Upper lobe of left lung (tissue), 6 donors: ENCODE measurements at regions not wholly inside any gene's neighbourhood (a gene's known extent, or its start where the extent isn't known, plus 50 kb on each side); places are given as distances from the start of the nearest gene placed in this dataset.

Source experiments
- ATAC-seq, 2 donors: fragments of 200-7000 bp; cut with Tn5 transposase; one replicate each; pipeline ENCODE4 v1.9.1; 2022; ENCODE audit warnings: mild to moderate bottlenecking in 2 of 2, moderate library complexity in 2 of 2; ENCODE audit not compliant: low FRiP score in 2 of 2
- DNase-seq, 2 donors: peaks; one replicate each; pipeline ENCODE4 v3.0.0-alpha.2; 2019 to 2020
- H3K27ac ChIP-seq, 4 donors: fragments of 200-600 bp; sonication (generic); one replicate each; pipeline ENCODE4 v1.5.1; 2016 to 2019
- H3K27me3 ChIP-seq, 4 donors: fragments of 200-600 bp; sonication (generic); one replicate each; pipeline ENCODE4 v1.5.1; 2017 to 2019
- H3K36me3 ChIP-seq, 4 donors: fragments of 200-600 bp; sonication (generic); one replicate each; pipeline ENCODE4 v1.5.1; 2016 to 2019
- H3K4me1 ChIP-seq, 4 donors: fragments of 200-600 bp; sonication (generic); one replicate each; pipeline ENCODE4 v1.5.1; 2018 to 2019
- H3K4me3 ChIP-seq, 4 donors: fragments of 200-600 bp; sonication (generic); one replicate each; pipeline ENCODE4 v1.5.1; 2017 to 2019; ENCODE audit warnings: mild to moderate bottlenecking in 2 of 4, moderate library complexity in 1 of 4
- H3K9me3 ChIP-seq, 4 donors: fragments of 200-600 bp; sonication (generic); one replicate each; pipeline ENCODE4 v1.5.1; 2018 to 2019
- CTCF ChIP-seq, 6 experiments: fragments of 450-650 bp in 4 of 6; fragments of 200-600 bp in 2 of 6; sonication (generic) in 2 of 6; IDR thresholded peaks; one replicate each; pipeline ENCODE4 v1.5.1; 2016 to 2019; ENCODE audit warnings: antibody characterized with exemption in 6 of 6
- EP300 ChIP-seq, 4 donors: sonication (generic); formaldehyde crosslinking; IDR thresholded peaks; one replicate each; pipeline ENCODE4 v1.5.1; 2017; ENCODE audit warnings: antibody characterized with exemption in 4 of 4, control low read depth in 2 of 4
- POLR2A ChIP-seq, 4 donors: fragments of 450-650 bp; IDR thresholded peaks; one replicate each; pipeline ENCODE4 v1.5.1; 2016 to 2017; ENCODE audit warnings: antibody characterized with exemption in 4 of 4, mild to moderate bottlenecking in 2 of 4
- POLR2AphosphoS5 ChIP-seq, 2 donors: sonication (generic); formaldehyde crosslinking; IDR thresholded peaks; one replicate each; pipeline ENCODE4 v1.5.1; 2017; ENCODE audit warnings: antibody characterized with exemption in 2 of 2
- WGBS, 2 donors: methylation state at CpG; one replicate each; pipeline ENCODE4 v1.1.5; 2017 to 2018; 5-methylcytosine and 5-hydroxymethylcytosine counted together
- donor health status: DM: no; HTN: no; CAD: no; lungs with moderate emphysema.
- donor health status: DM: no; HTN: yes; CAD: no; lungs with severe emphysema.

GRCh38 chr6:141398949-141399348 is 733.8 kb upstream of the GJE1 start:
- ATAC-seq: no peak
- H3K9me3 ChIP-seq: no peaks in the 10 kb centered on the region
- WGBS, 2 donors: 65 to 68% methylated on average over 3 of the region's 3 CpGs

GRCh38 chr6:141395443-141396008 is 737.2 kb upstream of the GJE1 start:
- peaks cover 0 to 1% (median 0%) of the 10 kb centered on the region in 4 donors for H3K27me3 ChIP-seq
- H3K9me3 ChIP-seq: no peaks in the 10 kb centered on the region
- no peaks in the 10 kb centered on the region for H3K4me1 ChIP-seq
- no peak for ATAC-seq
- 96 to 98% methylated on average over 3 to 9 of the region's 9 CpGs for WGBS, 2 donors
- H3K36me3 ChIP-seq: no peaks in the 10 kb centered on the region
- no peak for TF ChIP-seq CTCF (IDR thresholded peaks at IDR 0.05)
- no peak for TF ChIP-seq POLR2AphosphoS5 (IDR thresholded peaks at IDR 0.05)
- no peak overlapping the region for H3K27ac ChIP-seq
- no peak overlapping the region for H3K4me3 ChIP-seq
- DNase-seq: peak in 1 of 2 donors; percentile 48

More at GRCh38 chr6:141398949-141399348, 733.8 kb upstream of the GJE1 start:
- H3K27me3 ChIP-seq: peaks cover 0 to 1% (median 0%) of the 10 kb centered on the region in 4 donors
- no peak overlapping the region for H3K4me3 ChIP-seq
- H3K36me3 ChIP-seq: no peaks in the 10 kb centered on the region
- DNase-seq: no peak
- H3K4me1 ChIP-seq: peaks cover 0 to 9% (median 0%) of the 10 kb centered on the region in 4 donors
- TF ChIP-seq POLR2A (IDR thresholded peaks at IDR 0.05) (no peak), POLR2AphosphoS5 (IDR thresholded peaks at IDR 0.05) (no peak), EP300 (IDR thresholded peaks at IDR 0.05) (no peak), CTCF (IDR thresholded peaks at IDR 0.05) (no peak)
- no peak overlapping the region for H3K27ac ChIP-seq

GRCh38 chr6:141394565-141395051 is 738.1 kb upstream of the GJE1 start:
- TF ChIP-seq EP300 (IDR thresholded peaks at IDR 0.05) (no peak), CTCF (IDR thresholded peaks at IDR 0.05) (no peak), POLR2AphosphoS5 (IDR thresholded peaks at IDR 0.05) (no peak), POLR2A (IDR thresholded peaks at IDR 0.05) (no peak)
- Histone ChIP-seq H3K27ac (no peak overlapping the region), H3K4me3 (no peak overlapping the region), H3K27me3 (peaks cover 0 to 1% (median 0%) of the 10 kb centered on the region in 4 donors), H3K36me3 (no peaks in the 10 kb centered on the region), H3K9me3 (no peaks in the 10 kb centered on the region), H3K4me1 (no peaks in the 10 kb centered on the region)
- no peak for DNase-seq
- peak in 1 of 2 donors; percentile 67 for ATAC-seq
- WGBS, 2 donors: 93 to 97% methylated on average over 10 to 13 of the region's 13 CpGs

GRCh38 chr6:141394125-141394536 is 738.6 kb upstream of the GJE1 start:
- DNase-seq: peak in 1 of 2 donors; percentile 44
- H3K4me3 ChIP-seq: no peak overlapping the region
- H3K36me3 ChIP-seq: no peaks in the 10 kb centered on the region
- H3K27ac ChIP-seq: no peak overlapping the region
- no peak for TF ChIP-seq CTCF (IDR thresholded peaks at IDR 0.05)
- no peak for TF ChIP-seq POLR2A (IDR thresholded peaks at IDR 0.05)
- TF ChIP-seq EP300 (IDR thresholded peaks at IDR 0.05): no peak
- no peak for TF ChIP-seq POLR2AphosphoS5 (IDR thresholded peaks at IDR 0.05)
- WGBS, 2 donors: 75 to 89% methylated on average over 2 to 8 of the region's 8 CpGs
- ATAC-seq: peak; percentile 23 to 62
- H3K4me1 ChIP-seq: no peaks in the 10 kb centered on the region
- no peaks in the 10 kb centered on the region for H3K9me3 ChIP-seq
- peaks cover 0 to 1% (median 0%) of the 10 kb centered on the region in 4 donors for H3K27me3 ChIP-seq
